Liver (tissue), 3 donors: ENCODE measurements at regions not wholly inside any gene's neighbourhood (a gene's known extent, or its start where the extent isn't known, plus 50 kb on each side); places are given as distances from the start of the nearest gene placed in this dataset.

Experiments
- CTCF ChIP-seq: fragments of 150-350 bp; IDR thresholded peaks from 2 replicates; pipeline ENCODE4 v1.5.1; 2017; ENCODE audit warnings: improper control_type of control experiment, low read depth, low read length; ENCODE audit not compliant: missing input control
- EGR1 ChIP-seq, 2 donors: IDR thresholded peaks; 2 replicates each; pipeline ENCODE4 v1.6.1; 2016 to 2018; ENCODE audit warnings: antibody characterized with exemption in 2 of 2, low read depth in 2 of 2
- JUND ChIP-seq, 2 donors: IDR thresholded peaks; 2 replicates each; pipeline ENCODE4 v1.6.1; 2016; ENCODE audit warnings: antibody characterized with exemption in 2 of 2
- MAX ChIP-seq: IDR thresholded peaks from 2 replicates; pipeline ENCODE4 v1.6.1; 2016; ENCODE audit warnings: antibody characterized with exemption
- RAD21 ChIP-seq, 2 donors: IDR thresholded peaks; 2 replicates each; pipeline ENCODE4 v1.6.1; 2016; ENCODE audit warnings: antibody characterized with exemption in 2 of 2, mild to moderate bottlenecking in 2 of 2
- REST ChIP-seq: IDR thresholded peaks from 2 replicates; pipeline ENCODE4 v1.6.1; 2016; ENCODE audit warnings: antibody characterized with exemption, mild to moderate bottlenecking
- RXRA ChIP-seq, 2 donors: IDR thresholded peaks; 2 replicates each; pipeline ENCODE4 v1.6.1; 2017 to 2018; ENCODE audit warnings: antibody characterized with exemption in 2 of 2, mild to moderate bottlenecking in 1 of 2
- SP1 ChIP-seq: IDR thresholded peaks from 2 replicates; pipeline ENCODE4 v1.6.1; 2018; ENCODE audit warnings: antibody characterized with exemption, mild to moderate bottlenecking
- TAF1 ChIP-seq: conservative IDR thresholded peaks from 2 replicates; pipeline ENCODE4 v1.6.1; 2016; ENCODE audit warnings: antibody characterized with exemption, mild to moderate bottlenecking
- YY1 ChIP-seq: IDR thresholded peaks from 2 replicates; pipeline ENCODE4 v1.6.1; 2016; ENCODE audit warnings: antibody characterized with exemption, mild to moderate bottlenecking
- ZBTB33 ChIP-seq: IDR thresholded peaks from 2 replicates; pipeline ENCODE4 v1.6.1; 2016; ENCODE audit warnings: antibody characterized with exemption
- donor health status: healthy.
- donor health status: healthy.

- no peak for TF ChIP-seq CTCF
- TF ChIP-seq REST: no peak
- TF ChIP-seq MAX: no peak
- TF ChIP-seq SP1: no peak
- TF ChIP-seq JUND (IDR thresholded peaks at IDR 0.05): no peak
- TF ChIP-seq TAF1: no peak
- no peak for TF ChIP-seq YY1
- TF ChIP-seq ZBTB33: no peak
- TF ChIP-seq EGR1 (IDR thresholded peaks at IDR 0.05; ENCODE audit: low read depth in 2 of 2): no peak
- no peak for TF ChIP-seq RXRA (IDR thresholded peaks at IDR 0.05)
- TF ChIP-seq RAD21 (IDR thresholded peaks at IDR 0.05): no peak
Measured at GRCh38 chr7:94128072-94128471, 123.9 kb upstream of the BET1 start.
